Activated naive CD4-positive, alpha-beta T cell treated with anti-CD3 and anti-CD28 coated beads for 36 hours (primary cell): ENCODE measurements at regions not wholly inside any gene's neighbourhood (a gene's known extent, or its start where the extent isn't known, plus 50 kb on each side); places are given as distances from the start of the nearest gene placed in this dataset.

Experiments
- CTCF ChIA-PET: fragments of 350-600 bp; sonication (Branson Sonifier 250); formaldehyde crosslinking; loops from one replicate; lab custom pipeline; 2021; ENCODE audit warnings: antibody characterized with exemption; lab: Charles Lee
- DNase-seq: peaks from one replicate; pipeline ENCODE4 v3.0.0-alpha.2; 2020
- H3K27ac Mint-ChIP-seq: one replicate; pipeline ENCODE4 v1.8.0; 2021; ENCODE audit warnings: mild to moderate bottlenecking, mixed read lengths
- H3K27me3 Mint-ChIP-seq: one replicate; pipeline ENCODE4 v1.8.0; 2021; ENCODE audit warnings: low read depth, mixed read lengths
- H3K36me3 Mint-ChIP-seq: one replicate; pipeline ENCODE4 v1.8.0; 2021; ENCODE audit warnings: low read depth, mixed read lengths
- H3K4me1 Mint-ChIP-seq: one replicate; pipeline ENCODE4 v1.8.0; 2021; ENCODE audit warnings: low read depth, mixed read lengths
- H3K4me3 Mint-ChIP-seq: one replicate; pipeline ENCODE4 v1.8.0; 2021; ENCODE audit warnings: mild to moderate bottlenecking, moderate library complexity, mixed read lengths
- H3K9me3 Mint-ChIP-seq: one replicate; pipeline ENCODE4 v1.8.0; 2021; ENCODE audit warnings: mixed read lengths
- intact Hi-C: fragments of 100-400 bp; cut with micrococcal nuclease; formaldehyde crosslinking; loops from one replicate; pipeline ENCODE4 v1.15.1; 2023

DNA sequence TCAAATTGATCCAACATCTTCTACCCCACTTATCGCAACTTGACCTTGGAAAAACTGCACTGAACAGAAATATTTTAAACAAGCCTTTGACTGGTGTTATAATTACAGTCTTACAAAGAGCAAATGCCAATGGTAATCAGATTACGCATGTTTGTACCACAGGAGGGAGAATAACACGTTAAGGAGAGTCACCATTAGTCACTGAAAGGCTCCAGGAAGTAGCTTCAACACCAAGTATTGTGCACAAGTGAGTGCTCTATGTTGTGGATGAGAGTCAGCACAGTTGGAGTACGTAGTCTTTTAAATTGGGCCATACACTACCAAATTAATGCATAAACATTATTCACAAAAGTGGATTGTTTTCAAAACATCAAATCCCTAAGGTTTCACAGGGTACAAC is 1081.5 kb upstream of the TENM3 start:
- H3K4me3 Mint-ChIP-seq = no peak overlapping the region
- no peaks in the 10 kb centered on the region for H3K36me3 Mint-ChIP-seq
- H3K27ac Mint-ChIP-seq = no peak overlapping the region
- no peaks in the 10 kb centered on the region for H3K4me1 Mint-ChIP-seq
- intact Hi-C loops = no loop called here
- no peaks in the 10 kb centered on the region for H3K9me3 Mint-ChIP-seq
- DNase-seq = no peak
- H3K27me3 Mint-ChIP-seq = no peaks in the 10 kb centered on the region
- CTCF ChIA-PET = interaction anchor here (0.6 kb wide), 1 partner anchor 24 kb away, joined by 4 read pairs; no protein-coding TSS in a partner anchor

DNA sequence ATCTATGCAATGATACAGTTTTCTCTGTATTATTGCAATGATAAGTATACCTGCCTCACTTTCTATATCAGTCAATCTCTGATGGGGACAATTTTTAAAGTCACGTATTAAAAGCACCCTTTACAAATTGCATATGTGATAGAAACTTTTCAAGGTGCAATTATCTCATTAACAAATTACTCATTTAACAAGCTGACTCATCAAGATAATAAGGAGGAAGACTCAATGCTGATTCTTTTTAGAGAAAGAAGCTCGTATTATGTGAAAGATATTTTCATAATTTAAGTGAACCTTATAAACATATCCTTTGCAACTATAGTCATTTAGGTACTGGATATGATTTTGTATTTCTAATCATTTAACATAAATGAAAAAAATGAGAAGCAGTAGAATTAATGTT is 1080.9 kb upstream of the TENM3 start:
- H3K27ac Mint-ChIP-seq = no peak overlapping the region
- intact Hi-C loops = no loop called here
- CTCF ChIA-PET = interaction anchor here (0.6 kb wide), 1 partner anchor 24 kb away, joined by 4 read pairs; no protein-coding TSS in a partner anchor
- H3K9me3 Mint-ChIP-seq = no peaks in the 10 kb centered on the region
- no peaks in the 10 kb centered on the region for H3K4me1 Mint-ChIP-seq
- no peak overlapping the region for H3K4me3 Mint-ChIP-seq
- no peaks in the 10 kb centered on the region for H3K36me3 Mint-ChIP-seq
- no peaks in the 10 kb centered on the region for H3K27me3 Mint-ChIP-seq
- no peak for DNase-seq

DNA sequence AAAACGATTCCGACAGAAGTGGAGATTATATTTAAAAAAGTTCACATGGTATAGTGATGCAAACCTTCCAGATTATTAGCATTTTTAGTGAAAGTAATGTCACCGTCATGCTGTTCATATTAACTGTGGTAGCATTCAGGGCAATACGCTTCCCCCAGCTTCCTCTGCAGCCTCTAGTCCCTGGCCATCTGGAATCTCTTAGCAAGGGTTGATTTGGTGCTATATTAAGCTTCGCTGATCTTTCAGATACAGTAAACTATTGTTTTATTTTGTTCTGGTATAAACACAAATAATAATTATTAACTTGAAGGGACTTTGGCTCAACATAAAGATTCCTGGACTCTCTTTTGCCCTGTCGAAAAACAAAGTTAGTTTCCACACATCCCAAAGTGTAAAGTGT is 1080.5 kb upstream of the TENM3 start:
- no peak for DNase-seq
- no peaks in the 10 kb centered on the region for H3K4me1 Mint-ChIP-seq
- H3K27me3 Mint-ChIP-seq = no peaks in the 10 kb centered on the region
- no peak overlapping the region for H3K27ac Mint-ChIP-seq
- intact Hi-C loops = no loop called here
- H3K9me3 Mint-ChIP-seq = no peaks in the 10 kb centered on the region
- H3K4me3 Mint-ChIP-seq = no peak overlapping the region
- no peaks in the 10 kb centered on the region for H3K36me3 Mint-ChIP-seq
- CTCF ChIA-PET = no interaction called here

DNA sequence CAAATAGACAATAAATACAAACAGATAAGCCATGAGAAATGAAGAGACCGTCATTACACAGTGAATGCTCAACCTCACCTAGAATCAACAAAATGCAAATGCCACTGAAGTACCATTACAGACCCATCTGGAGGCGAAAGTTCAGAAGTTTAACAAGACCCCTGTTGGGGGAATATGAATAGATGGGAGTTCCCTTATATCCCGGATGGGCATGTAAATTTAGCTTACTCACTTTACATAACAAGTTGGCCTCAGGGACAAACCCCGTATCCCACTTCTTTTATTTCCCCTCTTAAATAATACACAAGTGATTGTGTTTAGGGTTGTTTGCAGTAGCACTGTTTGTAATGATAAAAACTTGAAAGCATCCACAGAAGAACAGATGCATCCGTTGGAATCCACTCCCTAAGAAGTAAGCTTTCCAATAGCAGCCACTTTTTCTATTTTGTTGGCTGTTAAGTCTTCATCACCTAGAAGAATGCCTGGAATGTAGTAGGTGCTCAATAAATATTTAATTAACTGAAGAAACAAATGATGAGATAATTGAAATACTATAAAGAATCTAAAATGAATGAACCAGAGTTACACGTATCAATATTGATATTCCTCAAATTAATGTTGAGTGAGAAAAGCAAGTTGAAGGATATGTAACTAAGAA is 1076.3 kb upstream of the TENM3 start:
- no peaks in the 10 kb centered on the region for H3K9me3 Mint-ChIP-seq
- no peak overlapping the region for H3K4me3 Mint-ChIP-seq
- DNase-seq = no peak
- no peaks in the 10 kb centered on the region for H3K4me1 Mint-ChIP-seq
- no peaks in the 10 kb centered on the region for H3K27me3 Mint-ChIP-seq
- CTCF ChIA-PET = no interaction called here
- no peaks in the 10 kb centered on the region for H3K36me3 Mint-ChIP-seq
- no peak overlapping the region for H3K27ac Mint-ChIP-seq
- intact Hi-C loops = no loop called here

DNA sequence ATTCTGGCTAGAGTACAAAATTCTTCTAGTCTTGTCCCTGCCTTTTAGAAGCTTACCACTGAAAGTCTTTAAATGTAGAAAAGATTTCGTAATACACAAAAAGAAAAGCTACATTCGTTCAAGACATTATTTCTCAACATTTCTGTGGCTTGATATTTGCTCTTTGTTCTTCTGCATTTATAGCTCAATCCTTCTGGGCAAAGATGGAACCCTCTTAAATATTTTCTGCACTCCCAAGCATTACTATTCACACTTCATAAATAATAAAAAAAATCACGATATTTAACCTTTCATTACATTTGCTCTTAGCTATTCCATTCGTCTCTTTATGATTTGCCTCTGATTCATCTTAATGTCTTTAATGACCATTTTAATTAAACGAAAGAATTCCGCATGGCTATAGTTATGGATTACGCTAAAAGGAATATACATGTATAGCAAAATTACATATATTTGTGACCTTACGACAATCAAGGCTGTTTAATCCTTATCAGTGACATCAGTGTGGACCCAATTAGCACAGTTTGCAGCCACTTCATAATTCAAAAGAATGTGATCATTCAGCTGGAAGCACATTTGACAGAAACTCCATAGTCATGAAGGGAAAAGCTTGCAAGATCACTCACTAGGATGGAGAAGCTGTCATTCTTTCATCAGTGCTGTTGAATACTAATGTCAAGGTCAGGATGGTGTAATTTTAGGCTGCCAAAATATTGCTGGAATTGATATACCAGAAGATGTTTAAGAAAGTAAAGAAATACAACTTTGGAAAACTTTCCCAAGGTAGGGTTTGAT is 1075.0 kb upstream of the TENM3 start:
- CTCF ChIA-PET = interaction anchor here (1.1 kb wide), 1 partner anchor 26 kb away, joined by 3 read pairs; no protein-coding TSS in a partner anchor
- H3K4me1 Mint-ChIP-seq = no peaks in the 10 kb centered on the region
- no peak overlapping the region for H3K4me3 Mint-ChIP-seq
- no peaks in the 10 kb centered on the region for H3K9me3 Mint-ChIP-seq
- H3K36me3 Mint-ChIP-seq = no peaks in the 10 kb centered on the region
- DNase-seq = no peak
- H3K27me3 Mint-ChIP-seq = no peaks in the 10 kb centered on the region
- intact Hi-C loops = no loop called here
- no peak overlapping the region for H3K27ac Mint-ChIP-seq

DNA sequence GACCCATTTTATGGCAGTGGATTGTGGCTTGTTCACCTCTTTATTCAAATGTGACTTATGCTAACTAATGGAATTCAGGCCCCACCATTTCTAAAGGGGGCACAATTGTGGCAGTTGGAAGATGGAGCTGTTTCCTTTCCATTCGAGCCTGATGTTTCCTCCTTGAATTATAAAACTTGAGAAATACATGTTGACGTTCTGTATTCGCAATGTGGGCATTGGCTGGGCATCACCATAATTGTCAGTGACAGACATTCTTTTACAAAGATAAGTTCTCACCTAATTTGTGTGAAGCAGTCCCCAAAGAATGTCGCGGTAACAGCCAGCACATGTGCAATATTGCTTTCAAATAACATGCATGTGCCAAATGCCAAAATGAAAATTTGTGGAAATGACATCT is 1070.2 kb upstream of the TENM3 start:
- H3K4me1 Mint-ChIP-seq = no peaks in the 10 kb centered on the region
- H3K27ac Mint-ChIP-seq = no peak overlapping the region
- no peaks in the 10 kb centered on the region for H3K36me3 Mint-ChIP-seq
- H3K9me3 Mint-ChIP-seq = no peaks in the 10 kb centered on the region
- intact Hi-C loops = no loop called here
- no peaks in the 10 kb centered on the region for H3K27me3 Mint-ChIP-seq
- no peak for DNase-seq
- CTCF ChIA-PET = no interaction called here
- H3K4me3 Mint-ChIP-seq = no peak overlapping the region

DNA sequence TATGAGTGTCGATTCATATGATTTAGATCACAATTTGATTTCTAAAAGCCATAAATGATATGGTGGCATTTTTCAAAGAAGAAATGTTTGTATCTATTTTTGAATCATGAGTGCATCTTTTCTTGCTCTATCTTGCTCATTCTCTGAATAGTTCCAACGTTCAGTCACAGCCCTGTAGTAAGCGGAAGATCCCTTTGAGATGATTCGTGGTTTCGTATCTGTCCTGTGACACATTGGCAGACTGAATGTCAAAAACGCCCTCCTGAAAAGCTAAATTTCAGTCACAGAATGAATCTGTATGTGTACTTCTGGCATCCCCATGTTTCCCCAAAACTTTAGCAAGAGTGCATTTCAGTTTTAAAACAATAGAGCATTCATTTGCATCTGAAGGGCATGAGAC is 1066.9 kb upstream of the TENM3 start:
- no peak overlapping the region for H3K27ac Mint-ChIP-seq
- no peak for DNase-seq
- H3K27me3 Mint-ChIP-seq = no peaks in the 10 kb centered on the region
- intact Hi-C loops = no loop called here
- no peaks in the 10 kb centered on the region for H3K4me1 Mint-ChIP-seq
- no peak overlapping the region for H3K4me3 Mint-ChIP-seq
- CTCF ChIA-PET = no interaction called here
- no peaks in the 10 kb centered on the region for H3K9me3 Mint-ChIP-seq
- H3K36me3 Mint-ChIP-seq = no peaks in the 10 kb centered on the region

DNA sequence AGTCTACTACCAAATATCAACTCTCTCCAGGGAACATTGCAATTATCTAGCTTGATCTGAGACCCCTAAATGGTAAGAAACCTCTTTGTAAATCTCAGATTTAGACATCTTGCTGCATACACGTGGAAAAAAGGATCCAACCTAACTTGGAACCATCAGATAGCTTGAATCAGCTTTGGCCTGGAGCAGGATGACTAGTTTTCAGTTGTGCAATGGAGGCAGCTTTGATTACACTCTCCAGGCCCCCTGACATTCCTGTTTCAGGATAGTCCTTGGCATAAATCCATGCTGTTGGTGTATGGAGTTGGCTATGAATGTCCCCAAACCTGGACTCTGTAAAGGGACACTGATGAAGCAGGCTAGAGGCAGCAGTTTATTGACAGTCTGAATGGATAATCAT is 1061.9 kb upstream of the TENM3 start:
- Mint-ChIP-seq H3K27ac (no peak overlapping the region), H3K4me3 (no peak overlapping the region), H3K4me1 (no peaks in the 10 kb centered on the region), H3K9me3 (peaks cover 9% of the 10 kb centered on the region), H3K36me3 (no peaks in the 10 kb centered on the region), H3K27me3 (no peaks in the 10 kb centered on the region)
- intact Hi-C loops = no loop called here
- CTCF ChIA-PET = no interaction called here
- no peak for DNase-seq

DNA sequence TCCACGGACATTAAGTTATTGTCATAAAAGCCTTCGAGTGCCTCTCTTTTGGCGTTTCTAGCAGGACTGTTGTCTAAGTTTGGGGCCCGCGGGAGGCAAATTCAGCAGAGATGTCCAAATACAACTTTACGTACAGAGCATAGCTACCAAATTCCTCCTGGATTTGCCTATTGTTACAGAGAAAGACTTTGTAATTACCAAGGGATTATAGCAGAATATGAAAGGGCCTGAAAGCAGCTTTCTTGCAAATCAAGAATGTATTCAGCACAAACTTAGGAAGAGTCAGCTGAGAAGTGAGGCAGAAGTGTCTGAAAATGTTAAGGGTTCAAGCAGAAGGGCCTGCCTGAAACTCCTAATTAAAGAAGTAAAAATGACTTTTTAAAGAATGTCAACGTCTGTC is 1053.5 kb upstream of the TENM3 start:
- intact Hi-C loops = no loop called here
- Mint-ChIP-seq H3K27me3 (no peaks in the 10 kb centered on the region), H3K9me3 (peaks cover 6% of the 10 kb centered on the region), H3K4me1 (no peaks in the 10 kb centered on the region), H3K36me3 (no peaks in the 10 kb centered on the region), H3K4me3 (no peak overlapping the region), H3K27ac (no peak overlapping the region)
- DNase-seq = no peak
- CTCF ChIA-PET = no interaction called here

DNA sequence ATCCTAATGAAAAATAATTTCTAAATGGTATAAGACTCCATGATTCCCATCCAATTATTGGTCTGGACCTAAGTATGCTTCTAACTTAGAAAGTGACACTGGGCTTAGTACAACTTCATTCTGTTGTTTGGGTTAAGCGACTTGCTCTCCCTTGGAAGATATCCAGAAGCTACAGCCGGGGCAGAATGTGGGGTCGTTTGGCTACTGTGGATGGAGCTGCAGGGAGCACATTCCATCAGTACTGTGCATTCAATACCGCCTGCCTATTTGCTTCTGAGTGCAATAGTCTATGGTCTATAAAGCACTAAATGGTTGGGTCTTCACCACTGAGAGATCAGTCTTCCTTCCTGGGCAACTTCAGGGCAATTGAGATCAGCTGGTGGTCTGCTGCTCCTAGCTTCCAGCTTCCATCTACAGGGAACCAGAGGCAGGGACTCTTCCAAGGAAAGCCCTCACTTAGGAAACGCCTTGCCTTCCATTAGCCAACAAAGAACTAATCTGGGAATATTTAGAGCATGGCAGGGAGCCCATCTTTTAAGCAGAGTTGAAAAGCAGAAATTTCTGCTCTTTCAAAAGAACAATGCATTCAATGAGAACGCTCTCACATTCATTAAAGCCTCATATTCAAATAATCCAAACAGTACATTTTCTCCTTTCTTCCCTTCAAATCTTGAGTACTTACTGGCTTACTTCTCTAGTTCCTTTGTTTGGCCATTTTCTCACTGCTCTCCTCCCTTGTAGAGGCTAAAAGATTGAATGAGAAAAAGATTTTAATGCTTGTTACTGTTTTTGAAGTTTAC is 1049.9 kb upstream of the TENM3 start:
- H3K27me3 Mint-ChIP-seq = no peaks in the 10 kb centered on the region
- H3K9me3 Mint-ChIP-seq = no peaks in the 10 kb centered on the region
- H3K4me1 Mint-ChIP-seq = no peaks in the 10 kb centered on the region
- H3K36me3 Mint-ChIP-seq = no peaks in the 10 kb centered on the region
- H3K4me3 Mint-ChIP-seq = no peak overlapping the region
- intact Hi-C loops = no loop called here
- no peak overlapping the region for H3K27ac Mint-ChIP-seq
- CTCF ChIA-PET = interaction anchor here (0.6 kb wide), 1 partner anchor 53 kb away, joined by 3 read pairs; no protein-coding TSS in a partner anchor
- DNase-seq = no peak

DNA sequence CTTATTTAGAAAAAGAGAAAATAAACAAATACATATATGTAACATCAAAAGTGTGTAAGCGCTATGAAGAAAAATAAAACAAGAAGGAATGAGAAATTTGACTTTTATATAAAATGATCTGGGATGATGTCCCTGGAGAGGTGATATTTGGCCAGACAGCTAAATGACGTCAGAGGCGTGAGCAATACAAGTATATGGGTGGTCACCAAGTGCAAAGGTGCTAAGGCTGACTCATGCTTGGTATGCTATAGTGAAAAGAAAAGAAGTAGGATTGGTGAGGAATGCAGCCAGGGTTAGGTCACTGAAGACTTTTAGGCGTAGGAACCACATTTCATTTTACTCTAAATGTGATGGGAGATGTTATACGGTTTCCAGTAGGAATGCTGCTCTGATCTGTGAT is 1049.1 kb upstream of the TENM3 start:
- H3K27me3 Mint-ChIP-seq = no peaks in the 10 kb centered on the region
- CTCF ChIA-PET = no interaction called here
- H3K36me3 Mint-ChIP-seq = no peaks in the 10 kb centered on the region
- no peak overlapping the region for H3K27ac Mint-ChIP-seq
- H3K4me1 Mint-ChIP-seq = no peaks in the 10 kb centered on the region
- no peak for DNase-seq
- intact Hi-C loops = no loop called here
- H3K9me3 Mint-ChIP-seq = no peaks in the 10 kb centered on the region
- no peak overlapping the region for H3K4me3 Mint-ChIP-seq

DNA sequence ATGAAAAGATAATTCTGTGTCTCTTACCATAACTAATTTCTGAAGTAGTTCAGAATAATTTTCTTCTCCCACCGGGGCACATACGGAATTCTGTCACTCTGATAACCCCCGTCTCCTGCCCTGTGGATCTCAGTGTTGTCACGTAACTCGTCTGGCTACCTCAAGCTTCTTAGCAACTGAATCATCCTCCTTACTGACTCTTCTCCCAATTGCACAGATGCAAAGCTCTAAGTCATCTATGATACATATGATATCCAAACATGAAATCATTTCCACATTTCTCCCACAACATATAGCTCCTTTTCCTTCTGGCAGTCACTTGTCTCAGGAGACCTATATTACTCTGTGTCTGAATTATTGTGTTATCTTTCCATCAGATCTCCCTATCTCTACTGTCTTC is 1043.1 kb upstream of the TENM3 start:
- no peaks in the 10 kb centered on the region for H3K4me1 Mint-ChIP-seq
- no peak overlapping the region for H3K4me3 Mint-ChIP-seq
- DNase-seq = no peak
- H3K9me3 Mint-ChIP-seq = no peaks in the 10 kb centered on the region
- no peak overlapping the region for H3K27ac Mint-ChIP-seq
- intact Hi-C loops = no loop called here
- no peaks in the 10 kb centered on the region for H3K27me3 Mint-ChIP-seq
- CTCF ChIA-PET = no interaction called here
- H3K36me3 Mint-ChIP-seq = no peaks in the 10 kb centered on the region
